Activated CD4-positive, CD25-positive, alpha-beta regulatory T cell treated with anti-CD3 and anti-CD28 coated beads, Interleukin-2, amount 50 U/mL, for 72 hours (primary cell): ENCODE measurements at regions not wholly inside any gene's neighbourhood (a gene's known extent, or its start where the extent isn't known, plus 50 kb on each side); places are given as distances from the start of the nearest gene placed in this dataset.

Source experiments
- DNase-seq: peaks from one replicate; pipeline ENCODE4 v3.0.0; 2021

DNA sequence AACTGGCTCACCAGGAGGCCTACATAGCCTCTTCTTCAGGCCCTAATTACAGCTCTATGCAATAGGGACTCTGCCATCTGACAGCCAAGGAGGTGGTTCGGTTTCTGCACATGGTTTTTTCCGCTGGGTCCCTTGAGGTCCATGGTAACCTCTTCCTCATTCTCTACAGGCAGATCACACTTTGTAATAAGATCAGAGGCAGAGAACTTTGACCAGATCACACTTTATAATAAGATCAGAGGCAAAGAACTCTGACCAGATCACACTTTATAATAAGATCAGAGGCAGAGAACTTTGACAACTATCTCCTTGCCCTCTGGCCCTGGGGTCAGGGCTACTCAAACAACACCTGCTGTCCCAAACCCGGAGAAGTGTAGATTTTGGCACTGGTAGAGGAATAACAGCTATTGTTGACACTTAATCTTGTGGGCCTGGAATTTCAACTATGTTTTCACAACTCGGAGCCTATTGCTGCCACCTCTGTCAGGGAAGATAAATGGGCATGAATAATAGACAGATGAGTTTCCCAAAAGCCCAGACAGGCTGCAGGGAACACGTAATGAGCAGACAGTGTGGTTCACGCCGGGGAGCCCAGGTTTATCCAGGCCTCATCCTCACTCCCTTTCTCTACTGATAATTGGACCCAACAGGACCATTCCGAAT lies 246.1 kb downstream of the UQCRFS1 start:
- no peak for DNase-seq

DNA sequence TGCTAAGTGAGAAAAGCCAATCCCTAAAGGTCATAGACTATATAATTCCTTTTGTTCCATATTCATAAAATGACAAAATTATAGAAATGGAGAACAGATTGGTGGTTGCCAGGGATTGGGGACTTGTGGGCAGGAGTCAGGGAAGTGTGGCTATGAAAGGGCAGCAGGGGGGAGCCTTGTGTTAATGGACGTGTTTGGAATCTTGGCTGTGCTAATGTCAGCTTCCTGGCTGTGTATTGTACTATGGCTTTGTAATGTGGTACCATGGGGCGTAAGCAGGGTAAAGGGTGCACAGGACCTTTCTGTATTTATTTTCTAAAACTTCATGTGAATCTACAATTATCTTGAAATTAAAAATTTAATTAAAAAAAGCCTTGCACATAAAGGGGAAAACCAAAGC lies 248.5 kb downstream of the UQCRFS1 start:
- DNase-seq: no peak

DNA sequence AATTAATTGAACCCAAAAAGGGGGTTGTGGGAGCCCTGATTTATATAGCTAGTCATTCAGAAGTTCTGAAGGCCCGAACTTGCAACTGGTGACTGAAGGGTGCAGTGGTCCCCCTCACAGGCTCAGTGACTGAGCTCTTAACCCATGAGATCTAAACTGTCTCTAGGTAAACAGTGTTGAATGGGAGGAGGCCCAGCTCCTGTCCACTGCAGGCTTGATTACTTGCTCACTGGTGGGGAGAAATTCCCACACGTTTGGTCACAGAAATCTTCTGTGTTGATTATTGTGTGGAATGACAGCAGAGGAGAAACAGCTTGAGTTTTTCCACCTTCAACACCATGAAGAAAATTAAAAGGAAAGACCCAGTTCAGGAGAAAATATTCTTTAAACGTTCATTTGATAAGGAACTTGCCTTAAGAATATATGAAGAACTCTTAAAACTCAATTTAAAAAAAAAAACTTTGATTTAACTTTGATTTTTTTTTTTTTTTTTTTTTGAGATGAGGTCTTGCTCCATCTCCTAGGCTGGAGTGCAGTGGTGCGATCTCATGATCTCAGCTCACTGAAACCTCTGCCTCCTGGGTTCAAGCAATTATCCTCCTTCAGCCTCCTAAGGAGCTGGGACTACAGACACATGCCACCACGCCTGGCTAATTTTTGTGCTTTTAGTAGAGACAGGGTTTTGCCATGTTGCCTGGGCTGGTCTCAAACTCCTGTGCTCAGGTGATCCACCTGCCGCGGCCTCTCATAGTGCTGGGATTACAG lies 249.3 kb downstream of the UQCRFS1 start:
- DNase-seq: no peak

DNA sequence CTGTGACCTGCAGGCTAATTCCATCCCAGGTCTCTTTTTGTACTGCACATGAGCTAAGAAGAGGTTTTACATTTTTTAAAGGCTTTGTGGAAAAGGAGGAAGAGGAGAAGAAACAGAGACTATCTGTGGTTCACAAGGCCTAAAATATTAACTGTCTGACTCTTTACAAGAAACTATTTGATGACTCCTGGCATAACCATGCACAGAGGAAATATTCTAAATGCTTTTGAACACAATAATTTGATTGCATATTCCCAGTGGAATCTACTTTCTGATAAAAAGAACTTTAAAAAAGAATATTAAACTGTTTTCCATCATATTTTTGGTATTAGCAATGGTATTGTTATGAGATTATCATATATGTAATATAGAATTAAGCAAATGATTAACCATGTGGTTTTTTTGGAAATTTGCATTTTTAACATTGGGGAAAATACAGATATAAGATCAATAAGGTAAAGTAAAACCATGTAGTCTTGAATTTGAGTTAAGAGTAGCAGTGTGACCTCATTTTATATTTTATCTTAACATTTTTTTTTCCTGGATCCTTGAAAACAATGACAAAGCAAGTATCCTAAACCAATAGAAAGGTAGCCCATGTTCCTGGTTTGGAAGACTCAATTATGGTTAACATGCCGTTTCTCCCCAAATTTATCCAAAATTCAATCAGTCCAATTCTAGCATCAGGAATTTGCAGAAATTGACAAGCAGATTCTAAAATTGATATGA lies 251.0 kb downstream of the UQCRFS1 start:
- no peak for DNase-seq

DNA sequence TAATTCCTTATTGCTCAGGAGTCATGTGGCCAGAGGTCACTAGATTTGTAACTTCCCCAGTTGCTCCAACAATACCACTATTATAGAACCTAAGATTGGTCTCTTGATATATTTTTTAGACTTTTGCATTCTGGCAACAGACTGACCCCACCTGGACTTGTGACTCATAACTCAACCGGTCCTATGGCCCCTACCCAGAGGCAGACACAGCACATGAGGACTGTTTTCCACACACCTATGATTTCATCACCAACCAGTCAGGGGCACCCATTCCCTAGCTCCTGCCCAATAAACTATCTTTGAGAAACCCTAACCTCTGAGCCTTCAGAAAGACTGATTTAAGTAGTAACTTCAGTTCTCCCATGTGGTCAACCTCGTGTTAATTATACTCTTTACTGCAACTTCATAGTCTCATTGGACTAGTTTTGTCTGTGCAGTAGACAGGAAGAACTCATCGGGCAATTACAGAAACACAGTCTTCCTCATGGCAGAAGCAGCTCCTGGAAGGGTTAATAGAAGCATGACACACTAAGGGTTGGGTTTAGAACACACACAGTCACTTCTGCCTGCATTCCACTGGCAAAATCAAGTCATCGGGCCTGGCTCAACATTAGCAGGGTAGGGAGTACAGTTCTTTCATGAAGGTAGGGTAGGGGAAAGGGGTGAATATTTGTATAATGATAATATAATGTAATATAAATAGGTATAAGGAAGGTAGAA lies 251.8 kb downstream of the UQCRFS1 start:
- DNase-seq: no peak

DNA sequence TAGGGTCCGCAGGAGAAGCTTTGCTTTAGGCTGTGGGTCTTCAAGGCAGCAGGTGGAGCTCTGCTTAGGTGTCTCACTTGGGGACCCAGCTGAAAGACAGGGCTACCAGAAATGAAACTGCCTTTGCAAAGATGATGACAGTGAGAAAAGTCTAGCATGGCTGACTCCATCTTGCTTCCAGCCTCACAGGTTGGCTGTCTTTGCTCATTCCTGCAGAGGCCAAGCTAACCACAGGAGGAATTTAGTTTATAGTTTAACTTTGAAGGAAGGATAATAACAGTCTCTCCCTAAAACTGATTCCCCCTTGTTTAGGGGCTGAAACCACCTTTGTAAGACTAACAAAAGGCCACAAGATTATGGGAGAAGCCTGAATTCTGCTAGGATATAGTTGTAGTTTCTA lies 252.4 kb downstream of the UQCRFS1 start:
- DNase-seq: no peak

DNA sequence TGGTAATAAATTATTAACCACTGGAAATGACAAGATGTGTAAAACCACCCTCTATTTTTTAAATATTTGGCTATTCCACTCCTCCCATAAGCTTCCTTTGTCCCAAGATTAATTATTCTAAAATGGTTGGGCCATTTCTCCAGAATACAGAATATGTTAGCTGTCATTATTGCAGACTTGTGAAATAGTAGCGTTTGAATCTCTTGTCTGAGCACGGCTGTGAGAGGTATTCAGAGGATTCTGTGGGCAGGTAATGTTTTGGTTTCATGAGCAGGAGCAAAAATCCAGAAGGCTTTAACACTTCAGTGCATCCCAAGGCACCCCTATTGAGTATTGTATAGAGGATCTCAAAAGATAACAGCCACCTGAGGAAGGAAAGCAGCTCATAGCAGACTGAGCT lies 256.0 kb downstream of the UQCRFS1 start:
- no peak for DNase-seq

DNA sequence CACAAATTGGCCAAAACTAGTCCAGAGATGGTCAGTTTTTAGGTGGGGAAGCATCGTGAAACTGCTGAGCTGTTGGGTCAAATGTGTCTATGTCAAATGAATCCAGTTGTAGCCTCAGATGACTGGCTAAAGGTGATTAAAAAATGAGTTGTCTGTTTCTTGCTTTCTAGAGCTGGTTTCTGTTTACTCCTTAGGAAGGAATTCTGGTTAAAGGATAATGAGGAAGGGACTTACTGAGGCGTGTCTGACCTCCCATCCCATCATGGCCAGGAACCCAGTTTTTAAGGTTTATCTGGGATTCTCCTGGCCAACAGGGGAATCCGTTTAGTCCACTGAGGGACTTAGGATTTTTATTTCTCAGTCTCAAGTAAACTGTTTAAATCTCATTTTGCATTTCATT lies 256.5 kb downstream of the UQCRFS1 start:
- no peak for DNase-seq

DNA sequence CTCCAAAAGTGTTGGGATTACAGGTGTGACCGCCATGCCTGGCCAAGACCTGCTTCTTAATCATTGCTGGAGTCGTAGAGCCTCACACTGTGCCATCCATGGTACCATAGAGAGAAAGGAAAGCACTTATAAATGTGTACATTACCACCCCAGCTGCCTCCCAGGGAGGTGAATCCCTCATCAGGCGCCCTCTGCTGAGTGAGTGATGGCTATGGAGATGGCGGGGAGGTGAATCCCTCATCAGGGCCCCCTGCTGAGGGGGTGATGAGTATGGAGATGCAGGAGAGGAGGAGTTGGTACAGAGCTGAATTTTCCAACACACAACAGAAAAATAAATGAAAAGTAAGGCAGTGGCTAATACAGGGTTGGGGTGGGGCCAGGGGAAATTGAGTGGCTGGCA lies 263.4 kb downstream of the UQCRFS1 start:
- no peak for DNase-seq

DNA sequence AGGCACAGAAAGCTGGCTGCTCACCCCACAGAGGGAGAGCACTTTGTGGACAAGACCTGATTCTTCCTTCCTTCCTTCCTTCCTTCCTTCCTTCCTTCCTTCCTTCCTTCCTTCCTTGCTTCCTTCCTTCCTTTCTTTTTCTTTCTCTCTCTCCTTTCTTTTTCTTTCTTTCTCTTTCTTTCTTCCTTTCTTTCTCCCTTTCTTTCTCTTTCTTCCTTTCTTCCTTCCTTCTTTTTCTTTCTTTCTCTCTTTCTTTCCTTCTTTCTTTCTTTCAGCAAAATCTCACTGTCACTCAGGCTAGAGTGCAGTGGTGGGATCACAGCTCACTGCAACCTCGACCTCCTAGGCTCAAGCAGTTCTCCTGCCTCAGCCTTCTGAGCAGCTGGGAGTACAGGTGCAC lies 263.9 kb downstream of the UQCRFS1 start:
- no peak for DNase-seq

DNA sequence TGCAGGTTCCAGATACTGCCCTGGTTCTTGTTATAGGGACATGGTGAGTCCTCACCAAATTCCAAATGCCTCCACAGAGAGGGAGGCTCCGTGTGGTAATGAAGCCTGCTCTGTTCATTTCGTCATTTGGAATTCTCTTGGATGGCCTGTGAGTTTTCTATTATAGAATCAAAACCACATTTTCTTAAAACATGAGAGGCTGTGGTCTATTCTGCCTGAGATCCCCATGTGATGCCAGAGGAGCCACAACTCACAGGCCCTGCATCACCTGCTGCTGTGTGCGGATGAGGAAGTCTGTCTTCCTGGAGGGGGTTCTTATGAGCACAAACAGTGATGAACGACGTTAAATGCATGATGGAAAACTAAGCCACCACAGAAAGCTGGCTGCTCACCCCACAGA lies 264.4 kb downstream of the UQCRFS1 start:
- no peak for DNase-seq

DNA sequence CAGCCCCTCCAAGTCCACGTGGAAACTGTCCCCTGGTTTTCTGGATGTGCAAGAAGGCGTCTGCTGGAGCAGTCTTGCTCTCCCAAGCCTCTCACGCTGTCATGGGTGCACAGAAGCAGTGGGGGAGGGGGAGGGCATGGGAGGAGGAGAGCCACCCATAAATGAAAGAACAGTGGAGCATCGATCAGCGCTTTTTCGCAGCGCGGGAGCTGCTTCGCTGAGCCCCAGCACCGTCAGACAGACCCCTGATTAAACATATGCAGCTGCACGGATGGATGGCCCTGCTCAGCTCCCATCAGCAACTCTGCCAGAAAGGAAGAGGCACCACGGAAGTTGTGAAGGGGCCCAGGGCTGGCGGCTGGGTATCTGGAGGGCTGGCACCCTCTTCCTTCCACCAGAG lies 264.9 kb downstream of the UQCRFS1 start:
- DNase-seq: no peak

DNA sequence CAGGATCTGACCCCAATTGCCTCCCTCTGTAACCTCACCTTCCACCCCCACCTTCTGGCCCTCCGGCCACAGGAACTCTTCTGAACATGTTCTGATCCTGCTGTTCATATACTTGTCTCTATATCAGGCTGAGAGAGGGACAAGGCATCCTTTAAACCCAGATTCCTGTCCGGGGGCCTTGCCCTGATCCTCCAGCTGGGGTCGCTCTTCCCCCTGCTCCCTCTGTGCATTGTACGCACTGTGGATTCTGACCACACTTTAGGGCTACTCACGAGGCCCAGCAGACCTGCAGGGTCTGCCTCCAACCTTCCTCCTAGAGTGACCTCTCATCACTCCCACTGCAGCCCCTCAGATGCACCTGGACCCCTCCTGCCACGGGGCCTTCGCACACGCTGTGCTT lies 269.3 kb downstream of the UQCRFS1 start:
- DNase-seq: no peak

DNA sequence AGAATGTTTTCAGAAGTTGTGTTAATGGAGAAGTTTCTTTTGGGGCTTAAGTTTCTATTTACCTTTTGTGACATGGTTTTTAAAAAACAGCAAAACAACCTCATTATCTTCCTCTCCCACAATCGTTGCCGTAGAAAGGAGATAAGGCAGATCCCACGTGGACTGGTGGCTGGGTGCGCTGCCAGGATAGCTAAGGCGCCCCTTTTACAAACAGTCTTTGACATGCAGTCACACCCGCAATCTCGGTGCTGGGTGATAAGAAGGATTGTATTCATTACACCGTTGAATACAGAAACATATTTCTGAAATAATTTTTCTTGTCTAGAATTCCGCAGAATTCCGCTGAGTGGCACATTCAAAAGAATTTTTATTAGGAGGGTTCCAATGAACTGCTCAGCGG lies 271.1 kb downstream of the UQCRFS1 start:
- no peak for DNase-seq

DNA sequence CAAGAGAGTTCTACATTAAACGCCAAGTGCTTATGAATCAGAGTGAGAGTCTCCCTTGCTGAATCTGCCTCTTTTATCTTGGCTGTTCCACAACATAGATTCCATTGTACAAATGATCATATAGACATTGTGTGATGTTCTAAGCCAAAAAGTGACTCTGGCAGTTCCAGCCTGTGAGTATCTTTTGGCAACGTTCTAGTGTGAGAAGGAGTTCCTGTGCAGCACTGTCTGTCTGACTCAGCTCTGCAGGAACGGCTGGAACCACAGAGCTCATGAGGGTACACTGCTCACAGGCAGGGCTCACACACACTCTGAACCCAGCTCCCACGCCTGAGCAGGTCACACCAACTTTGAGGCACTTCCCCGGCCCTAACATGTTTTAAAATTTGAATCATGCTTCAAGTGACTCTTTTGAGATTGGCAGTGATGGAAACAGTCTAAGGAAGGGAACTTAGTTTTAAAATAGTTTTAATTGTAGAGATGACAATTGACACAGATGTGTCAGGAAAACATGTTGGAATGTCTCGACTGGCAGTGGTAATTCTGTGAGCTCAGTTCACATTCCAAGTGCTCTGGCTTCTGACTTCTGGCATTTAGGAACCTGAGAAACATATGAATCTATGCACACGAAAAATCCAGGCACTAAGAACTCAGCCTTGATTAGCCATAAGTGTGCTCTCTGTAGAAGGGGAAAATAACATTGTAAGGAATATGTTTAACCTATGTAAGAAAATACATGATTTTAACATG lies 272.0 kb downstream of the UQCRFS1 start:
- DNase-seq: no peak

DNA sequence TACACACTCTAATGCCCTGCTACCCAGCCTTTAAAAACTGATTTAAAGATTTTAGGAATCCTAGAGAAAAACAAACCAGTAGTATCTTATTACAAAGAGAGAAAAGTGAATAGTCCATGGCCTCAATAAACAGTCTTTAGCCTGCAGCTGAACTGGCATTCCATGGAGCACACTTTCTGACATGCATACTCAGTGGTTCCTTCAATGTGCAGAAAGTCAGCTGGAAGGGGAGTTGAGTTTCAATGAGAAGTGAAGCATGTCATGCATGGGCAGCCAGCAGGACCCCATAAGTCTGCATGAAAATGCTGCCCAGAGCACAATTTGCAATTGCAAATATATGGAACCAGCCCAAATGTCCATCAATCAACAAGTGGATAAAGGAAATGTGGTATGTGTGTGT lies 273.7 kb downstream of the UQCRFS1 start:
- DNase-seq: no peak

DNA sequence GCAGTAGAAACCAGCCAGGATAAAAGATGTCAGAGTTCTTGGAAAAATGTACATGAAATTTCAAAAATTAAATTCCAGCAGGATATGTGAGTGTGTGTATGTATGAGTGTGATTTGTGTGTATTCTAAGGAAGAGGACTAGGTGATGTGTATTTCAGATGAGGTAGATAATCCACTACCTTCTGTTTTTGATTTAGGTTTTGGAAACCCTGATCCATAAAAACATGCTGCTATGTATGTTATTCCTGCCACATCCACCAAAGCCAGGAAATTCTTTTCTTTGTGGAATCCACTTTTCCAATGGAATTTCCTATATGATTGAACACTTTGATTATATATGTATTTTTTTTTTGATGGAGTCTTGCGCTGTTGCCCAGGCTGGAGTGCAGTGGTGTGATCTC lies 276.9 kb downstream of the UQCRFS1 start:
- DNase-seq: no peak

DNA sequence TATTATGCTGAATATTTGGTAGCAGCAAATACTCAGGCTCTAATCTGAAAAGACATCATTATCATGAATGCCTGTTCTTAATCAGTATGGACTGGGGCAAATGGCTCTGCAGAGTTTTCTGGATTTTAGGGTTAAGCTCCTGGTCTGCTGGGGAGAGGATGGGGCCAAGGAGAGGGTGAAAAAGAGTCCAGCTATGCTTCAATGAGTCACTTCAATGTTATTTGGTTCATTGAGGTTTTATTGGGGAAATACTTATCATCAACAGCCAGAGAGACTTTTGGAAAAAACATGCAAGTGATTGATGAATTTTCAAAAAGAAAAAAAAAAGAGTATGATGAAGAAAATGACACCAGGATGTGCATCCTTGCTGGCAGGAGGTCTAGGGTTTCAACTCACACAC lies 278.3 kb downstream of the UQCRFS1 start:
- no peak for DNase-seq

DNA sequence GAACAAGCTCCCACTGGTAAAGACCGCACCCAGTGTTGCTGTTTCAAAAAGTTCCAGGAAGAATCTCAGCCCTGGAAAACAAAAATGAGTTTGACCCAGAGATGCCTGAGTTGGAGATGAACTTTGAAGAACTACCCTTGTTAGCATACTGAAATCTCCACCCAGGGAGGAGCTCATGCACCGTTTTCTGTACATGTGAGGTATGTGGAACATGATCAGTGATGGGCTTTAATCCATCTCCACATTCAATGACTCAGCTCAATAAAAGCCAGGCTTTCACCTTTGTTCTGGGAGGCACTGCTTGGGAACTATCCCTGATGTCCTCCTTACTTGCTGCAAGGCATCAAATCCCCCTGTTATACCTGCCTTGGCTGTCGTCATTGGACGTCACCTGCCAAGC lies 279.9 kb downstream of the UQCRFS1 start:
- no peak for DNase-seq

DNA sequence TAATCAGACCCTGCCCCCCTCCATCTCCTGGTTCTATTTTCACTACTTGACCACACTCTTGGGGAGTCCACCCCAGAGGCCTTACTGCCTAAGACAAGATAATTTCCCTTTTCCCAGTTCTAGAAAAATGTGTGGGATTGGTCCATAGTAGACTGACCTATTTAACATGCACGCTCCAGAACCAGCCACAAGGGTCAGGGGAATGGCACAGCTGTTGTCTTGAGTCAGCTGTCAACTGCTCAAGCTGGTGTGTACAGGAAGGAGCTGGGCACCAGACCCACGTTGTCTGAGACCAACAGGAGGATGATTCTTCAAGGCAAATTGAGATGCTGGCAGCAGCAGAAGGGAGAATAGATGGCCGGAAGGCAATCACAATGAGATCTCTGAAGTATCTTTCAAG lies 280.5 kb downstream of the UQCRFS1 start:
- DNase-seq: no peak

DNA sequence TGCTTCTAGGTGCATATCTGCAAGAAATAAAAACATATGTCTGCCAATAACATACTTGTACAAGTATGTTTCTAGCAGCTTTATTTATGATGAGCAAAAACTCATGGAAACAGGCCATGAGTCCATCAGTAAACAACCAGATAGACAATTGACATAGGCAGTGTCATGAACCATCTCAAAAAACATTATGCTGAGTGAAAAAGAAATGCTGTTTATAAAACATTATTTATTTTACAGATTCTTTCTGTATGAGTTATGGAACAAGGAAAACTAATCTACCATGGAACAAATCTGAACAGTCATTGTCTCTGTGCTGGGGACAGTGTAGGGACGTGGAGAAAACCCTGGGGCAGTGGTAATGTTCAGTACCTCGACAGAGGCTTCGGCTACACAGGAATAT lies 283.9 kb downstream of the UQCRFS1 start:
- DNase-seq: no peak

DNA sequence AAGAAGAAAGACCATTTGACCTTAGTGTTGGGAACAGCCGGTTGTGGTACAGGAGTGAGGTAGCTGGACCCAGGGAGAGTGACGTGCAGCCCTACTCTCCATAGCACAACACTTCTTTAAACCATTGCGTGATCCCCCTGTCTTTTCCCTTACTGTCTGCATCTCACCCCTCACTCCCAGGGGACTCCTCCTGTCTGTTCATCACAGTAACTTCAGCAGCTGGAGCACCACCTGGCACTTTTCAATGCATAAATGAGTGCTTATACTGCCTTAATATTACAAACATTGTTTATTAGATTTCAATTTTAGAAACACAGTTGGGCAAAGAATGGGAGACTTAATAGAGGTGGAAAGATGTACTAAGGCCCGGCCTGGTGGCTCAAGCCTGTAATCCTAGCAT lies 285.5 kb downstream of the UQCRFS1 start:
- no peak for DNase-seq
